Esophagus squamous epithelium (tissue), 4 donors: ENCODE measurements at regions not wholly inside any gene's neighbourhood (a gene's known extent, or its start where the extent isn't known, plus 50 kb on each side); places are given as distances from the start of the nearest gene placed in this dataset.
"Not testable (repeated sequence)": the region's sequence is repeated elsewhere in the genome, so short reads cannot be mapped to it uniquely, and the experiment has no call there.

ENCODE experiments used
- POLR2A ChIP-seq, 4 donors: fragments of 450-650 bp; IDR thresholded peaks; one replicate each; pipeline ENCODE4 v1.6.1; 2017; ENCODE audit warnings: antibody characterized with exemption in 4 of 4, mild to moderate bottlenecking in 4 of 4, moderate library complexity in 3 of 4
- TF ChIP-seq, protein P1 (sequence below), 6 experiments: fragments of 450-650 bp in 4 of 6; fragments of 200-600 bp in 2 of 6; sonication (generic) in 2 of 6; IDR thresholded peaks; one replicate each; pipeline ENCODE4 v1.5.1; 2016 to 2019; ENCODE audit warnings: antibody characterized with exemption in 6 of 6, mild to moderate bottlenecking in 4 of 6, moderate library complexity in 4 of 6

DNA sequence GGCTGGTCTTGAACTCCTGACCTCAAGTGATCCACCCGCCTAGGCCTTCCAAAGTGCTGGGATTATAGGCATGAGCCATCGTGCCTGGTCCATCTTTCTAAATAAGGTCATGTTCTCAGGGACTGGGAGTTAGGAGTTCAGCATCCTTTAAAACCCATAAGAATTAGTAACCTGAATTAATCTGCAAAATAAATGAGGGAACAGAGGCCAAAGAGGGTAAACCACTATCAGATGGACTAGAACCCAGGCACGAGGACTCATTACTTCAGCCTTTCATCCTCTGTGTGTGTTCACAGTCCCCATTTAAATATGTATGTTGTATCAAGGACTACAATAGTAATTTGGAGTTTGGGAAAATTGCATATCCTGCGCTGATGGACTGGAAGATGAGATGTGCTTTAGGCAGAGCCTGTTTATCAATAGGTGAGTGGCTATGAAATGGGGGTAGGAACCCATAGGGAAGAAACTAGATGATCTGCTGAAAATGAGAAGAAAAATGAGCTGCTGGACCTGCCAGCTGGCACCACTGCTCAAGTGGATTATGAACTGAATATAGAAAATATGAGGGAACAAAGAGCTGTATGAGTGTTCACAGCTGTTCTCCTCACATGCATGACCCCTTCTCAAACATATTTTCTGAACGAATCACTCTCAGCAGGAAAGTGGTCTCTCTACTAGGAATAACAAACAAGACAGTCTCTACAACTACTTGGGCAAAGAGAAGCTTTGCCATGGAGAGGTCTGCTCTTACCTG, 62.0 kb upstream of the ENPEP start:
- TF ChIP-seq POLR2A (IDR thresholded peaks at IDR 0.05): not testable (repeated sequence)
- TF ChIP-seq, protein P1, sequence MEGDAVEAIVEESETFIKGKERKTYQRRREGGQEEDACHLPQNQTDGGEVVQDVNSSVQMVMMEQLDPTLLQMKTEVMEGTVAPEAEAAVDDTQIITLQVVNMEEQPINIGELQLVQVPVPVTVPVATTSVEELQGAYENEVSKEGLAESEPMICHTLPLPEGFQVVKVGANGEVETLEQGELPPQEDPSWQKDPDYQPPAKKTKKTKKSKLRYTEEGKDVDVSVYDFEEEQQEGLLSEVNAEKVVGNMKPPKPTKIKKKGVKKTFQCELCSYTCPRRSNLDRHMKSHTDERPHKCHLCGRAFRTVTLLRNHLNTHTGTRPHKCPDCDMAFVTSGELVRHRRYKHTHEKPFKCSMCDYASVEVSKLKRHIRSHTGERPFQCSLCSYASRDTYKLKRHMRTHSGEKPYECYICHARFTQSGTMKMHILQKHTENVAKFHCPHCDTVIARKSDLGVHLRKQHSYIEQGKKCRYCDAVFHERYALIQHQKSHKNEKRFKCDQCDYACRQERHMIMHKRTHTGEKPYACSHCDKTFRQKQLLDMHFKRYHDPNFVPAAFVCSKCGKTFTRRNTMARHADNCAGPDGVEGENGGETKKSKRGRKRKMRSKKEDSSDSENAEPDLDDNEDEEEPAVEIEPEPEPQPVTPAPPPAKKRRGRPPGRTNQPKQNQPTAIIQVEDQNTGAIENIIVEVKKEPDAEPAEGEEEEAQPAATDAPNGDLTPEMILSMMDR (IDR thresholded peaks at IDR 0.05): not testable (repeated sequence)
